ENCODE measurements at regions not wholly inside any gene's neighbourhood (a gene's known extent, or its start where the extent isn't known, plus 50 kb on each side); places are given as distances from the start of the nearest gene placed in this dataset.
A peak's percentile ranks its signal among the peaks of the same experiment; 100 is the strongest.

GRCh38 chr13:30847650-30848307 is 58.3 kb upstream of the MEDAG start (continued):
- TF ChIP-seq ZNF274 (IDR thresholded peaks at IDR 0.05; ENCODE audit: low read length) (no peak), ZNF274 (tag by site-specific recombination; IDR thresholded peaks at IDR 0.05; ENCODE audit: borderline replicate concordance) (no peak), ZNF174 (tag by site-specific recombination; IDR thresholded peaks at IDR 0.05) (no peak), ZNF791 (tag by site-specific recombination; IDR thresholded peaks at IDR 0.05) (no peak), ZNF292 (tag by site-specific recombination; IDR thresholded peaks at IDR 0.05; ENCODE audit: borderline replicate concordance, low read depth) (no peak), PRDM2 (tag by site-specific recombination; IDR thresholded peaks at IDR 0.05; ENCODE audit: borderline replicate concordance) (no peak), ZNF518A (tag by site-specific recombination; conservative IDR thresholded peaks at IDR 0.05; ENCODE audit: low read depth) (no peak), ZNF366 (tag by site-specific recombination; conservative IDR thresholded peaks at IDR 0.05) (peak; percentile 41; the same call in 1 of the 2 replicates), ZBTB48 (tag by site-specific recombination; IDR thresholded peaks at IDR 0.05) (no peak), ZNF501 (tag by site-specific recombination; IDR thresholded peaks at IDR 0.05) (no peak), HIC1 (tag by site-specific recombination; IDR thresholded peaks at IDR 0.05) (no peak), ZNF23 (tag by site-specific recombination; IDR thresholded peaks at IDR 0.05; ENCODE audit: borderline replicate concordance) (no peak), ZNF184 (tag by site-specific recombination; IDR thresholded peaks at IDR 0.05) (no peak), ZNF785 (tag by site-specific recombination; IDR thresholded peaks at IDR 0.05) (no peak), ZNF16 (tag by site-specific recombination; IDR thresholded peaks at IDR 0.05; ENCODE audit: low read depth) (no peak)
- TF ChIP-seq, protein P1, sequence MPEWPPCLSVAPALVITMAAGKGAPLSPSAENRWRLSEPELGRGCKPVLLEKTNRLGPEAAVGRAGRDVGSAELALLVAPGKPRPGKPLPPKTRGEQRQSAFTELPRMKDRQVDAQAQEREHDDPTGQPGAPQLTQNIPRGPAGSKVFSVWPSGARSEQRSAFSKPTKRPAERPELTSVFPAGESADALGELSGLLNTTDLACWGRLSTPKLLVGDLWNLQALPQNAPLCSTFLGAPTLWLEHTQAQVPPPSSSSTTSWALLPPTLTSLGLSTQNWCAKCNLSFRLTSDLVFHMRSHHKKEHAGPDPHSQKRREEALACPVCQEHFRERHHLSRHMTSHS (tag by site-specific recombination; IDR thresholded peaks at IDR 0.05) = no peak
- TF ChIP-seq, protein P2, sequence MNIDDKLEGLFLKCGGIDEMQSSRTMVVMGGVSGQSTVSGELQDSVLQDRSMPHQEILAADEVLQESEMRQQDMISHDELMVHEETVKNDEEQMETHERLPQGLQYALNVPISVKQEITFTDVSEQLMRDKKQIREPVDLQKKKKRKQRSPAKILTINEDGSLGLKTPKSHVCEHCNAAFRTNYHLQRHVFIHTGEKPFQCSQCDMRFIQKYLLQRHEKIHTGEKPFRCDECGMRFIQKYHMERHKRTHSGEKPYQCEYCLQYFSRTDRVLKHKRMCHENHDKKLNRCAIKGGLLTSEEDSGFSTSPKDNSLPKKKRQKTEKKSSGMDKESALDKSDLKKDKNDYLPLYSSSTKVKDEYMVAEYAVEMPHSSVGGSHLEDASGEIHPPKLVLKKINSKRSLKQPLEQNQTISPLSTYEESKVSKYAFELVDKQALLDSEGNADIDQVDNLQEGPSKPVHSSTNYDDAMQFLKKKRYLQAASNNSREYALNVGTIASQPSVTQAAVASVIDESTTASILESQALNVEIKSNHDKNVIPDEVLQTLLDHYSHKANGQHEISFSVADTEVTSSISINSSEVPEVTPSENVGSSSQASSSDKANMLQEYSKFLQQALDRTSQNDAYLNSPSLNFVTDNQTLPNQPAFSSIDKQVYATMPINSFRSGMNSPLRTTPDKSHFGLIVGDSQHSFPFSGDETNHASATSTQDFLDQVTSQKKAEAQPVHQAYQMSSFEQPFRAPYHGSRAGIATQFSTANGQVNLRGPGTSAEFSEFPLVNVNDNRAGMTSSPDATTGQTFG (tag by site-specific recombination; IDR thresholded peaks at IDR 0.05; ENCODE audit: borderline replicate concordance) = no peak
- TF ChIP-seq, protein P3, sequence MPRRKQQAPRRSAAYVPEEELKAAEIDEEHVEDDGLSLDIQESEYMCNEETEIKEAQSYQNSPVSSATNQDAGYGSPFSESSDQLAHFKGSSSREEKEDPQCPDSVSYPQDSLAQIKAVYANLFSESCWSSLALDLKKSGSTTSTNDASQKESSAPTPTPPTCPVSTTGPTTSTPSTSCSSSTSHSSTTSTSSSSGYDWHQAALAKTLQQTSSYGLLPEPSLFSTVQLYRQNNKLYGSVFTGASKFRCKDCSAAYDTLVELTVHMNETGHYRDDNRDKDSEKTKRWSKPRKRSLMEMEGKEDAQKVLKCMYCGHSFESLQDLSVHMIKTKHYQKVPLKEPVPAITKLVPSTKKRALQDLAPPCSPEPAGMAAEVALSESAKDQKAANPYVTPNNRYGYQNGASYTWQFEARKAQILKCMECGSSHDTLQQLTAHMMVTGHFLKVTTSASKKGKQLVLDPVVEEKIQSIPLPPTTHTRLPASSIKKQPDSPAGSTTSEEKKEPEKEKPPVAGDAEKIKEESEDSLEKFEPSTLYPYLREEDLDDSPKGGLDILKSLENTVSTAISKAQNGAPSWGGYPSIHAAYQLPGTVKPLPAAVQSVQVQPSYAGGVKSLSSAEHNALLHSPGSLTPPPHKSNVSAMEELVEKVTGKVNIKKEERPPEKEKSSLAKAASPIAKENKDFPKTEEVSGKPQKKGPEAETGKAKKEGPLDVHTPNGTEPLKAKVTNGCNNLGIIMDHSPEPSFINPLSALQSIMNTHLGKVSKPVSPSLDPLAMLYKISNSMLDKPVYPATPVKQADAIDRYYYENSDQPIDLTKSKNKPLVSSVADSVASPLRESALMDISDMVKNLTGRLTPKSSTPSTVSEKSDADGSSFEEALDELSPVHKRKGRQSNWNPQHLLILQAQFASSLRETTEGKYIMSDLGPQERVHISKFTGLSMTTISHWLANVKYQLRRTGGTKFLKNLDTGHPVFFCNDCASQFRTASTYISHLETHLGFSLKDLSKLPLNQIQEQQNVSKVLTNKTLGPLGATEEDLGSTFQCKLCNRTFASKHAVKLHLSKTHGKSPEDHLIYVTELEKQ (tag by site-specific recombination; IDR thresholded peaks at IDR 0.05; ENCODE audit: borderline replicate concordance) = peak; percentile 44; the same call in 1 of the 2 replicates

Data from HEK293 (cell line).